HL-60 (cell line): ENCODE measurements at regions not wholly inside any gene's neighbourhood (a gene's known extent, or its start where the extent isn't known, plus 50 kb on each side); places are given as distances from the start of the nearest gene placed in this dataset.

ENCODE experiments used
- CTCF ChIP-seq: IDR thresholded peaks from one replicate; pipeline ENCODE4 v1.5.1; 2011; ENCODE audit warnings: low read length, control low read depth, inconsistent platforms; ENCODE audit not compliant: insufficient read depth
- GABPA ChIP-seq: IDR thresholded peaks from 2 replicates; pipeline ENCODE4 v1.6.1; 2012; ENCODE audit warnings: low read depth
- REST ChIP-seq: IDR thresholded peaks from 2 replicates; pipeline ENCODE4 v1.6.1; 2012; ENCODE audit warnings: low read depth; ENCODE audit not compliant: insufficient replicate concordance

GRCh38 chr18:34039611-34040010, 185.1 kb downstream of the NOL4 start:
- no peak for TF ChIP-seq CTCF
- no peak for TF ChIP-seq REST
- TF ChIP-seq GABPA: no peak
